HG02885 (cell line): ENCODE measurements at regions not wholly inside any gene's neighbourhood (a gene's known extent, or its start where the extent isn't known, plus 50 kb on each side); places are given as distances from the start of the nearest gene placed in this dataset.

Source experiments
- ATAC-seq: cut with Tn5 transposase; IDR thresholded peaks from one replicate; pipeline ENCODE4 v1.9.1; 2021; ENCODE audit warnings: mild to moderate bottlenecking; ENCODE audit not compliant: unreplicated experiment, poor library complexity

- no peak for ATAC-seq
Measured at GRCh38 chr11:92728628-92729027, 240.8 kb upstream of the MTNR1B start.

- ATAC-seq = no peak
Measured at GRCh38 chr11:92735039-92735438, 234.4 kb upstream of the MTNR1B start.

- no peak for ATAC-seq
Measured at GRCh38 chr11:92738276-92738675, 231.2 kb upstream of the MTNR1B start.

DNA sequence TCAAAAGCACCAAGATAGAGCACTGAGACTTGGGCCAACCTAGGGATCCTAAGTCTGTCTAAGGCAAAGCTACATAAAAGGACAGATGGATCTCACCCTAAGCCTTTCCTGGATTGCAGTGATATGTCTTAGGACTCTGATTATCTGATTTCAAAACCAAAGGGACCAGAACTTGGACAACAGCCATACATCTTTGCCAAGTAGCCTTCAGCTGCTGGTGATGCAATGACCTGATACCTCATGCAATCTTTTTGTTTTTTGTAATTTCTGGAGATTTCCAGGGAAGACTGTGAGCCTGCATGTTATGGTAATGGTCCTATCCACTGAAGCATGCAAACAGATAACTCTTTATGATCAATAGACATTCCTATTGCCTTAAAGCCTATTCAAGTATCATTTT lies 230.4 kb upstream of the MTNR1B start:
- ATAC-seq = no peak

GRCh38 chr11:92739491-92739890 lies 230.0 kb upstream of the MTNR1B start:
- ATAC-seq = no peak

GRCh38 chr11:92740276-92740675 lies 229.2 kb upstream of the MTNR1B start:
- no peak for ATAC-seq

- no peak for ATAC-seq
Measured at GRCh38 chr11:92744929-92745585, 224.4 kb upstream of the MTNR1B start.

DNA sequence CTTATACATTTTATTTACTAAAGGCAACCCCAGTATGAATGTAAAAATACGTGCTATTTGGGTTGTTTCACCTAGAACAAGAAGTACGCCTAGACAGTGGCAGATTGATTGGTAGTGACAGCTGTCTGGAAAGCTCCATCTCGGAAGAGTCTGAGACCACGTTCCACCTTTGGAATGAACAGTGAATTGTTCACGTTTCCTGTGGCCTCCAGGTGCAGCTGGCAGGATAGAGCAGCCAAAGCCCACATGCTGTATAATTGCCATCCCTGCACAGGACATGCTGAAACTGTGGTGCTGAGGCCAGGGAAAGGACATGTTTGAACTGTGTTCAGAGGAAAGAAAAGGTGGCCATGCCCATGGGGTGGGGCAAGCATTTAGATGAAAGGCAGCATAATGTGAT lies 218.7 kb upstream of the MTNR1B start:
- ATAC-seq = no peak

DNA sequence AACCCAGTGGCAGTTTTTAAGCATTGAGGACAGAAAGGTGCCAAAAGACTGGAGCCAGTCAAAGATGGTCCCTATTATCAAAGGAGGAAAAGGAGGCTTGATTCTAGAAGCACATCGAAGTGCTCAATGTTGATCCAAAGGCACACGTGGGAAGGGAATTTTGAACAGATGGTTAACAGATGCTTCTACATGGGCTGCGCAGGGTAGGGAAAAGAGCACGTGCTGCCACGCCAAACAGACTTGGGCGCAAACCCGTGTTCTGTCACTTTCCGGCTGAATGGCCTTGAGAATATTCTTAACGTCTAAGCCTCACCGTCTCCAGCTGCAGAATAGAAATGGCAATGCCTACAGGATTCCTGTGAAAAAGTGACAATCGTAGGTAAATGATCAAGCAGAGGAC lies 217.9 kb upstream of the MTNR1B start:
- no peak for ATAC-seq

DNA sequence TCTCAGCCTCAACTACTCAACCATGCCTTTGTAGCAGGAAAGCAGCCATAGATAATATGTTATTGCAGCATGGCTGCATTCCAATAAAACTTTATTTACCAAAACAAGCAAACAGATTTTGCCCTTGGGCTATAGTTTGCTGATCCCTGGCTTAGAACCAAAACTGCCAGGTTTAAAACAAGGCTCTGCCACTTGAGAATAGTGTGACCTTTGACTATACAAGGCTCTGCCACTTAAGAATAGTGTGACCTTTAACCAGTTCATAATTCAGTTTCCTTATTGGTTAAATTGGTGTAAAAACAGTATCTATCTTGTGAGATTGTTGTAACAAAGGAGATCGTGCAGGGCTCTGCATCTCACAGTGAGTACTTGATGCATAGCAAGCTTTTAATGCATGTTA lies 217.3 kb upstream of the MTNR1B start:
- no peak for ATAC-seq

DNA sequence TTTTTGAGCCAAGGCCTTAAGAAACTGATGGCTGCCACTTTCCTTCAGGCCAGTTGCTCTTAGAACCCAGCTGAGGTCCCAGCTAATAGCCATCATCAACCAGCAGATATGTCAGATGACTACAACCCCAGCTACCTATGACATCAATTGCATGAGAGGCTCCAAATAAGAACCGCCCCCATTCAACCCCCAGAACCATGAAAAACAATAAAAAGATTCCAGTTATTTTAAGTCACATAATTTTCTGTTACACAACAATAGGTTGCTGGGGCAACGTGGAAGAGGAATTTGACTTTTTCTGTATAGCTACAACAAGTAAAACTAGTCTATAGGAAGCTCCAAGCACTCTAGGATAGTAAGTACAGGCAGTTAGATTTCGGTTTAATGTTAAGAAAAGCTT lies 216.3 kb upstream of the MTNR1B start:
- no peak for ATAC-seq

GRCh38 chr11:92758241-92758780 lies 211.1 kb upstream of the MTNR1B start:
- ATAC-seq = no peak

- ATAC-seq = no peak
Measured at GRCh38 chr11:92759571-92760214, 209.8 kb upstream of the MTNR1B start.

- no peak for ATAC-seq
Measured at GRCh38 chr11:92762121-92762540, 207.3 kb upstream of the MTNR1B start.

GRCh38 chr11:92763336-92763735 lies 206.1 kb upstream of the MTNR1B start:
- no peak for ATAC-seq

GRCh38 chr11:92764128-92764527 lies 205.3 kb upstream of the MTNR1B start:
- ATAC-seq = no peak

DNA sequence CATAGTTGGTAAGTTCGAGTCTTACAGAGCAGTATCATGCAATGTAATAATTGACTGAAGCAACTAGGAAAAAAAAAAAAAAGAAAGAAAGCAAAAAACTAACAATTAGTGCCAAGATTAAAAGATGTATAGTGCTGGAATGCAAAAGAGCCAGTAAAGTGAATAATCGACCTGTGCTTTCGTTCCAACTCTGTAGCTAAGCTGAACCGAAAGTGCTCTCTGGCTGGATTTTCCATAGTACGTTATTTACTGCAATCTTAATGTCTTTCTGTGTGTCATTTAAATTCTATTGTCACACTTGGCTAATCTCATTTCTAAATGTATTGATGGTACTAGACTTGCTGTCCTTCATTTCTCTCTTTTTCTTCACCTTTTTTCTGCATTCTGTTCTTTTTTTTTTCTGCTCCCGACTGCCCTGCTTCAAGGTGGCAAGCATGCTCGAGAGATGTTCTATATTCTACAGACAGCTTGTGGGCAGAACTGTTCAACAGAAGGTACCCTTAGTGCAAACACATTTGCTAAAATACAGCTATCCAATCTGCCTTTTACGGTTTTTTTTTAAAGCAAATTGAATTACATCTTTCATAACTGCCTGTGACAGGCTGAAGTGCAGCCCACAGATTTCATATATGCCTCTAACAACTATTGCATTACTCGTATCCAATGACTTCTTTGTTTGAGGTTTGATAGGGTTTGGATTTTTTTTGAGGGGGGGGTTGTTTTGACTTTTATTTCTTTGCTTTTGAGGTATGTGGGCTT lies 204.2 kb upstream of the MTNR1B start:
- ATAC-seq = no peak

DNA sequence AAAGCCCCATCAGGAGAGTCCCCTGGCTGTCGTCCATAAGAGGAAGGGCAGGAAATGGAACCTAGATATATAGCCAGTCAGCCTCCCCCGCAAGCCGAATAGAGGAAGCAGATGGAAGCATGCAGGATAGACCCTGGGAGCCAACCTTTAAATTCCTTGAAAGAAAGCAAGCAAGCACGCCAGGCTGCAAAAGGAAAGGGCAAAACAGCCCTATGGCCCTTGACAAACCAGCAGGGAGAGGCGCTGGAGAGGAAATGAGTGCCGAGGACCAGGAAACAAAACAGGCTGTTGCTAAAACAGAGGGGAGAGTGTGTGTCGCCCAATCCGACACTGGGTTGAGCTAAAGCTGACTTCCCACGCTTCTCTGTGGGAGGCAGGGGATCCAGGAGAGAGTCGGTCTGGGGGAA lies 203.5 kb upstream of the MTNR1B start:
- ATAC-seq = peak; percentile 34

DNA sequence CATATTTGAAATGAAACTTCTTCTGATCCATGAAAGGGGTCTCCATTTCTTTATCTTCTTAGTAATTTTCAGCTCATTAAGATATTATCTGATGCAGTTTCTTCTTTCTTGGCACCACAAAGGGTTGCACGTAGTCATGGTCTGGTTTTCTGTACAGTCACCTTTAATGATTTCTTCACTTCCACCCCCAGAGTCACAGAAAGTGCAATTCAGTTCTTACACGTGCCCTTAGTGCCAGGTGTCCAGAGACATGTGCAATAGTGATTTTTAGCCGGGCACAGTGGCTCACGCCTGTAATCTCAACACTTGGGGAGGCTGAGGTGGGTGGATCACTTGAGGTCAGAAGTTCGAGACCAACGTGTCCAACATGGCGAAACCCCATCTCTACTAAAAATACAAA lies 202.8 kb upstream of the MTNR1B start:
- no peak for ATAC-seq

- no peak for ATAC-seq
Measured at GRCh38 chr11:92767416-92767815, 202.0 kb upstream of the MTNR1B start.

GRCh38 chr11:92768121-92768840 lies 201.2 kb upstream of the MTNR1B start:
- ATAC-seq = no peak
